Adrenal gland (tissue), 5 donors: ENCODE measurements at regions not wholly inside any gene's neighbourhood (a gene's known extent, or its start where the extent isn't known, plus 50 kb on each side); places are given as distances from the start of the nearest gene placed in this dataset.

Experiments
- POLR2A ChIP-seq, 2 donors: fragments of 450-650 bp; IDR thresholded peaks; one replicate each; pipeline ENCODE4 v1.6.1; 2017; ENCODE audit warnings: antibody characterized with exemption in 2 of 2, mild to moderate bottlenecking in 2 of 2, moderate library complexity in 1 of 2
- TF ChIP-seq, protein P1 (sequence below), 6 experiments: fragments of 450-650 bp in 4 of 6; fragments of 200-600 bp in 2 of 6; sonication (generic) in 1 of 6; IDR thresholded peaks; 1 replicate in 5 of 6; 2 replicates in 1 of 6; pipeline versions ENCODE4 v1.5.1 to v1.8.0; 2016 to 2021; ENCODE audit warnings: antibody characterized with exemption in 6 of 6, mild to moderate bottlenecking in 2 of 6, moderate library complexity in 1 of 6
- donor health status: DM: no; HTN: no; CAD: no.

DNA sequence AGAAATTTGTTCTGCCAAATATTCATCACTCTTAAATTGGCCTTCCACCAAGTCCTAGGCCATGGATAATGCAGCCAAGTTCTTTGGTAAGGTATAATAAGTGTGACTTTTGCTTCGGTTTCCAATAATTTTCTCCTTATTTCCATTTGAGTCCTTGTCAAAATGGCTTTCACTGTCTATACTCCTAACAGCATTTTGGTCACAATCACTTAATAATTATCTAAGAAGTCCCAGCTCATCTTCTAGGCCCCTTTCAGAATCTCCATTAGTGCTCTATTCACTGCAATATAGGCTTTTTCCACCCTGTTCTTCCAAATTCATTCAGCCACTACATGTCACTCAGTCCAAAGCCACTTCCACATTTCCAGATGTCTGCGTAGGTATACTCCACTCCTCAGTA is 51.0 kb upstream of the SPIN4 start:
- TF ChIP-seq, protein P1, sequence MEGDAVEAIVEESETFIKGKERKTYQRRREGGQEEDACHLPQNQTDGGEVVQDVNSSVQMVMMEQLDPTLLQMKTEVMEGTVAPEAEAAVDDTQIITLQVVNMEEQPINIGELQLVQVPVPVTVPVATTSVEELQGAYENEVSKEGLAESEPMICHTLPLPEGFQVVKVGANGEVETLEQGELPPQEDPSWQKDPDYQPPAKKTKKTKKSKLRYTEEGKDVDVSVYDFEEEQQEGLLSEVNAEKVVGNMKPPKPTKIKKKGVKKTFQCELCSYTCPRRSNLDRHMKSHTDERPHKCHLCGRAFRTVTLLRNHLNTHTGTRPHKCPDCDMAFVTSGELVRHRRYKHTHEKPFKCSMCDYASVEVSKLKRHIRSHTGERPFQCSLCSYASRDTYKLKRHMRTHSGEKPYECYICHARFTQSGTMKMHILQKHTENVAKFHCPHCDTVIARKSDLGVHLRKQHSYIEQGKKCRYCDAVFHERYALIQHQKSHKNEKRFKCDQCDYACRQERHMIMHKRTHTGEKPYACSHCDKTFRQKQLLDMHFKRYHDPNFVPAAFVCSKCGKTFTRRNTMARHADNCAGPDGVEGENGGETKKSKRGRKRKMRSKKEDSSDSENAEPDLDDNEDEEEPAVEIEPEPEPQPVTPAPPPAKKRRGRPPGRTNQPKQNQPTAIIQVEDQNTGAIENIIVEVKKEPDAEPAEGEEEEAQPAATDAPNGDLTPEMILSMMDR (IDR thresholded peaks at IDR 0.05): no peak
- no peak for TF ChIP-seq POLR2A (IDR thresholded peaks at IDR 0.05)
